Nephron progenitor cell (in vitro differentiated cells): ENCODE measurements at regions not wholly inside any gene's neighbourhood (a gene's known extent, or its start where the extent isn't known, plus 50 kb on each side); places are given as distances from the start of the nearest gene placed in this dataset.

Experiments
- DNase-seq: peaks from one replicate; pipeline ENCODE4 v3.0.0; 2021
- H3K27ac Mint-ChIP-seq: 2 replicates; pipeline ENCODE4 v1.8.0; 2021; ENCODE audit warnings: mild to moderate bottlenecking, moderate library complexity, mixed read lengths
- H3K27me3 Mint-ChIP-seq: 2 replicates; pipeline ENCODE4 v1.8.0; 2021; ENCODE audit warnings: mild to moderate bottlenecking, low read depth, mixed read lengths; ENCODE audit not compliant: poor library complexity
- H3K36me3 Mint-ChIP-seq: 2 replicates; pipeline ENCODE4 v1.8.0; 2021; ENCODE audit warnings: low read depth, mixed read lengths
- H3K4me1 Mint-ChIP-seq: 2 replicates; pipeline ENCODE4 v1.8.0; 2021; ENCODE audit warnings: mixed read lengths
- H3K4me3 Mint-ChIP-seq: 2 replicates; pipeline ENCODE4 v1.8.0; 2021; ENCODE audit warnings: mild to moderate bottlenecking, moderate library complexity, mixed read lengths
- H3K9me3 Mint-ChIP-seq: 2 replicates; pipeline ENCODE4 v1.8.0; 2021; ENCODE audit warnings: mild to moderate bottlenecking, moderate library complexity, mixed read lengths
- TF ChIP-seq, protein P1 (sequence below): fragments of 200-600 bp; sonication (generic); IDR thresholded peaks from 2 replicates; pipeline ENCODE4 v1.5.0; 2021; ENCODE audit warnings: antibody characterized with exemption

DNA sequence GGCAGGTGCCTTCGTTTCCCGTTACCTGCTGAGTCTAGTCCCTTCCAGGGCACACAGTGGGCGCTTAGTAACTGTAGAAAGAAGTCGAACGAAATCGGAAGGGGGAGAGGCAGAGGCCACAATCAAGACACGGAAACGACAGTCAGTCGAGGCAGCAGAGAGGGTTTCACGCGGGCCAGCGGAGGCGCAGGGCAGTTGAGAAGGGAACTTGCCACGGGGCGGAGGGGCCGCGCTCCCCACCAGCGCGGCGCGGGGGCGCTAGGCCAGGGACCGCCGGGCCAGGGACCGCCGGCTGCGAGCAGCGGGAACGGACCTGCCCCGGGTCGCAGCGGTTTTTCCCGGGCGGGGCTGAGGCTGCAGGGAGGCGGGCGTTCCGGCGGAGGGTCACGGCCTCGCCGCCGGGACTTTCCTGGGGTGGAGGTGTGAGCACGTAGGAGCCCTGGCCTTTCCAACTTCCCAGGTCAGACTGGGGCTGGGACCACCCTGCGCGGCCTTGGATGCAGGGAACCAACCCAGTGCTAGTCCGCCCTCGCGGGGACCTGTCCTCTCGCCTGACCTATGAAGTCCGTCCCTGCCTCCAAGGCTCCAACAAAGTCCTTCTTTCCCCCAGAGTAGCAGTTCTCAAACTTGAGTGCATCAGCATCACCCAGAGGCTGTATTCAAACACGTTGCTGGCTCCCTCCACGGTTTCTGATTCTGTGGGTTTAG is 150.1 kb upstream of the FGGY start:
- H3K27ac Mint-ChIP-seq, result no peak overlapping the region

GRCh38 chr1:59149435-59149834 is 147.5 kb upstream of the FGGY start:
- TF ChIP-seq, protein P1, sequence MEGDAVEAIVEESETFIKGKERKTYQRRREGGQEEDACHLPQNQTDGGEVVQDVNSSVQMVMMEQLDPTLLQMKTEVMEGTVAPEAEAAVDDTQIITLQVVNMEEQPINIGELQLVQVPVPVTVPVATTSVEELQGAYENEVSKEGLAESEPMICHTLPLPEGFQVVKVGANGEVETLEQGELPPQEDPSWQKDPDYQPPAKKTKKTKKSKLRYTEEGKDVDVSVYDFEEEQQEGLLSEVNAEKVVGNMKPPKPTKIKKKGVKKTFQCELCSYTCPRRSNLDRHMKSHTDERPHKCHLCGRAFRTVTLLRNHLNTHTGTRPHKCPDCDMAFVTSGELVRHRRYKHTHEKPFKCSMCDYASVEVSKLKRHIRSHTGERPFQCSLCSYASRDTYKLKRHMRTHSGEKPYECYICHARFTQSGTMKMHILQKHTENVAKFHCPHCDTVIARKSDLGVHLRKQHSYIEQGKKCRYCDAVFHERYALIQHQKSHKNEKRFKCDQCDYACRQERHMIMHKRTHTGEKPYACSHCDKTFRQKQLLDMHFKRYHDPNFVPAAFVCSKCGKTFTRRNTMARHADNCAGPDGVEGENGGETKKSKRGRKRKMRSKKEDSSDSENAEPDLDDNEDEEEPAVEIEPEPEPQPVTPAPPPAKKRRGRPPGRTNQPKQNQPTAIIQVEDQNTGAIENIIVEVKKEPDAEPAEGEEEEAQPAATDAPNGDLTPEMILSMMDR, result no peak
- peaks cover 10% of the 10 kb centered on the region for H3K27me3 Mint-ChIP-seq
- DNase-seq, result no peak
- H3K27ac Mint-ChIP-seq, result no peak overlapping the region
- H3K36me3 Mint-ChIP-seq, result no peaks in the 10 kb centered on the region
- no peaks in the 10 kb centered on the region for H3K9me3 Mint-ChIP-seq
- peaks cover 57% of the 10 kb centered on the region for H3K4me1 Mint-ChIP-seq
- no peak overlapping the region for H3K4me3 Mint-ChIP-seq

More for the DNA sequence above, 150.1 kb upstream of the FGGY start:
- peak; percentile 75 for DNase-seq
- TF ChIP-seq, protein P1, result peak; percentile 21
- peak overlapping the region; percentile 86 for H3K4me3 Mint-ChIP-seq
- H3K36me3 Mint-ChIP-seq, result no peaks in the 10 kb centered on the region
- H3K4me1 Mint-ChIP-seq, result peaks cover 57% of the 10 kb centered on the region
- H3K27me3 Mint-ChIP-seq, result peaks cover 16% of the 10 kb centered on the region
- H3K9me3 Mint-ChIP-seq, result no peaks in the 10 kb centered on the region

DNA sequence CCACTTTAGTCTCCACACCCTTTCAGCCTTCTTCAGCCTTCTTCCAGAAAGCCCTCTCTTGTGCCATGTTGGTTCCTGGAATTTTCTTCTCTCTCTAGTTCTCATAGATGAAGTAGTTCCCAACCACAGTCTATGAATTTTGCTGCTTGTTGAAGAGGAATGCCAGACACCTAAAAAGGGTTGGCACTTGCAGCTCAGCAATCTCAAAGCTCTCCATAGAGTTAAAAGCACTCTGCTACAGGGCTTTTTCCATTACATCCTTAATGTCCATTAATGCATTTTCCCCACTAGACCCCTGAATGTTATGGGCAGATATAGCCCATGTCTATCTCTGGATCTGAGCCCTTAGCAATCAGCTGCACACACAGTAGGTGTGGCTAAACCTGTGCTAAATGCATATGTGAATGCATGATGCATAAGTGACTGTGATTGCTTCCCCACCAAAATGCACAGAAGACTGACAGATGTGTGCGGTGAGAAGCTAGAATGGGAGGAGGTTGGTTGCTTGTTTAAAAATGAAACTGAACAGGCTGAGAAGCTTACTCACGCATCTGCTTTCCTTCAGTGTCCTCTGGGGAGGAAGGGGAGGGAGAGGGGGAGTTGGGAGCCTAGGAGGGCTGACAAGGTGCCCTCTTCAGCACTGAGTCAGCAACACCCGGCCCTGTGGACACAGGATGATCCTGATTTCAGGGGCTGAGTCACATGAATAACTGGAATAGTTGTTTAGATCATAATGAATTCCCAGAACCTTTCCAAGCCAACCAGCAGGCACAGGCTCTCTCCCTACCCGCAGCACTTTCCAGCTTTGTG is 146.1 kb upstream of the FGGY start:
- DNase-seq, result no peak
- no peaks in the 10 kb centered on the region for H3K36me3 Mint-ChIP-seq
- H3K4me1 Mint-ChIP-seq, result peaks cover 62% of the 10 kb centered on the region
- H3K27me3 Mint-ChIP-seq, result peaks cover 10% of the 10 kb centered on the region
- no peaks in the 10 kb centered on the region for H3K9me3 Mint-ChIP-seq
- TF ChIP-seq, protein P1, result no peak
- no peak overlapping the region for H3K4me3 Mint-ChIP-seq
- H3K27ac Mint-ChIP-seq, result peak overlapping the region; percentile 6

DNA sequence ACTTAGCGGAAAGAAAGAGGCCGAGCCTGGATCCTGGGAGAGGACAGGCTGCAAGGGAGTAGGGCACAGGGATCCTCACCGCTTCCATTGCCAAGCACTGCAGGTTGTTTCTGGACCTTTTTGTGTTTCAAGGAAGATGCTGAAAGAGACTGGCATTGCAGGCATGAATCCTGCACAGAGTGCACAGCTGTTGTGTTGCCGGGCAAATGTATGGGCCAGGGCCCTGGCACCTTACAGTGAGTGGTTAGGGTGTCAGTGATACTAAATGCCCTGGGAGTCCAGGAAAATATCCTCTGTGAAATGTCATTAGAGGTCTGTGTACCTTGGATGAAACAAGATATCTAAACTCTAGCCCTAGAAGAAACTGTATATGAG is 145.5 kb upstream of the FGGY start:
- Mint-ChIP-seq H3K4me3 (no peak overlapping the region), H3K27me3 (peaks cover 8% of the 10 kb centered on the region), H3K27ac (no peak overlapping the region), H3K36me3 (no peaks in the 10 kb centered on the region), H3K9me3 (no peaks in the 10 kb centered on the region), H3K4me1 (peaks cover 66% of the 10 kb centered on the region)
- TF ChIP-seq, protein P1, result no peak
- DNase-seq, result no peak

GRCh38 chr1:59151860-59152259 is 145.0 kb upstream of the FGGY start:
- no peak overlapping the region for H3K27ac Mint-ChIP-seq
- DNase-seq, result no peak
- peaks cover 7% of the 10 kb centered on the region for H3K27me3 Mint-ChIP-seq
- TF ChIP-seq, protein P1, result no peak
- H3K36me3 Mint-ChIP-seq, result no peaks in the 10 kb centered on the region
- peaks cover 2% of the 10 kb centered on the region for H3K9me3 Mint-ChIP-seq
- no peak overlapping the region for H3K4me3 Mint-ChIP-seq
- H3K4me1 Mint-ChIP-seq, result peaks cover 66% of the 10 kb centered on the region
